IMR-90 (cell line): ENCODE measurements at regions not wholly inside any gene's neighbourhood (a gene's known extent, or its start where the extent isn't known, plus 50 kb on each side); places are given as distances from the start of the nearest gene placed in this dataset.

Source experiments
- ATAC-seq: fragments of 200-7000 bp; cut with Tn5 transposase; 2 replicates; pipeline ENCODE4 v1.9.1; 2020; ENCODE audit warnings: low read depth, mild to moderate bottlenecking, moderate library complexity
- BruUV-seq: library from RNA; stranded (reverse); fragments of 400-500 nt; replicated peaks from 2 replicates; lab custom pipeline; 2021; lab: Mats Ljungman, UMichigan
- CTCF ChIA-PET: fragments of 300-600 bp; formaldehyde crosslinking; extraction: SDS; loops from one replicate; lab custom pipeline; 2021; ENCODE audit warnings: antibody characterized with exemption; lab: Yijun Ruan, JAX
- POLR2A ChIA-PET: fragments of 300-600 bp; sonication (Branson Sonifier 250); formaldehyde crosslinking; loops from one replicate; lab custom pipeline; 2022; ENCODE audit warnings: antibody characterized with exemption; ENCODE audit not compliant: unreplicated experiment; lab: Charles Lee
- DNase-seq: peaks from one replicate; pipeline ENCODE4 v3.0.0; 2013
- H2AFZ ChIP-seq: replicated peaks from 2 replicates; pipeline ENCODE3; 2013; ENCODE audit warnings: low read length, mild to moderate bottlenecking; ENCODE audit not compliant: poor library complexity
- H2AK5ac ChIP-seq: 2 replicates; pipeline ENCODE4 v1.6.1; 2013; ENCODE audit warnings: low read depth, low read length, inconsistent platforms
- H2AK9ac ChIP-seq: replicated peaks from 2 replicates; pipeline ENCODE3; 2013; ENCODE audit warnings: mild to moderate bottlenecking, low read depth, low read length, moderate library complexity; ENCODE audit not compliant: poor library complexity
- H2BK120ac ChIP-seq: 2 replicates; pipeline ENCODE4 v1.6.1; 2013; ENCODE audit warnings: low read depth, low read length, inconsistent platforms
- H2BK15ac ChIP-seq: 3 replicates; pipeline ENCODE4 v1.6.1; 2013; ENCODE audit warnings: low read depth, low read length, inconsistent platforms
- H2BK20ac ChIP-seq: 2 replicates; pipeline ENCODE4 v1.6.1; 2013; ENCODE audit warnings: low read depth, mild to moderate bottlenecking, inconsistent platforms, low read length, moderate library complexity
- H2BK5ac ChIP-seq: 2 replicates; pipeline ENCODE4 v1.6.1; 2013; ENCODE audit warnings: mild to moderate bottlenecking, low read depth, low read length, inconsistent platforms; ENCODE audit not compliant: poor library complexity, severe bottlenecking
- H3K14ac ChIP-seq: replicated peaks from 2 replicates; pipeline ENCODE4 v1.6.1; 2013; ENCODE audit warnings: low read depth, low read length, inconsistent platforms
- H3K18ac ChIP-seq: 2 replicates; pipeline ENCODE4 v1.6.1; 2013; ENCODE audit warnings: low read depth, low read length, control low read depth
- H3K23ac ChIP-seq: 2 replicates; pipeline ENCODE4 v1.6.1; 2013; ENCODE audit warnings: low read depth, low read length, inconsistent platforms
- H3K27ac ChIP-seq: 2 replicates; pipeline ENCODE4 v1.5.1; 2013; ENCODE audit warnings: mild to moderate bottlenecking, control low read depth, low read length; ENCODE audit not compliant: insufficient read depth
- H3K27me3 ChIP-seq: 2 replicates; pipeline ENCODE4 v1.6.1; 2013; ENCODE audit warnings: low read length; ENCODE audit not compliant: control insufficient read depth, insufficient read depth
- H3K36me3 ChIP-seq: 2 replicates; pipeline ENCODE4 v1.6.1; 2013; ENCODE audit warnings: low read length, mixed read lengths; ENCODE audit not compliant: control insufficient read depth, insufficient read depth
- H3K4ac ChIP-seq: 2 replicates; pipeline ENCODE4 v1.6.1; 2013; ENCODE audit warnings: low read depth, low read length, inconsistent platforms
- H3K4me1 ChIP-seq: 2 replicates; pipeline ENCODE4 v1.6.1; 2013; ENCODE audit warnings: low read length, mixed read lengths; ENCODE audit not compliant: control insufficient read depth, insufficient read depth
- H3K4me2 ChIP-seq: 2 replicates; pipeline ENCODE4 v1.6.1; 2013; ENCODE audit warnings: low read depth, mild to moderate bottlenecking, control low read depth, low read length, moderate library complexity
- H3K4me3 ChIP-seq: 2 replicates; pipeline ENCODE4 v1.5.1; 2013; ENCODE audit warnings: low read depth, mild to moderate bottlenecking, control low read depth, low read length, moderate library complexity; ENCODE audit not compliant: insufficient read depth
- H3K56ac ChIP-seq: 2 replicates; pipeline ENCODE4 v1.6.1; 2013; ENCODE audit warnings: low read length, inconsistent platforms; ENCODE audit not compliant: insufficient read depth; ENCODE audit errors: extremely low read depth
- H3K79me1 ChIP-seq, 2 experiments: 2 replicates each; pipeline ENCODE4 v1.6.1; 2013; ENCODE audit warnings: low read length in 2 of 2, inconsistent platforms in 1 of 2, low read depth in 1 of 2
- H3K9ac ChIP-seq: 2 replicates; pipeline ENCODE4 v1.6.1; 2013; ENCODE audit warnings: low read depth, low read length, control low read depth
- H3K9me1 ChIP-seq: 2 replicates; pipeline ENCODE4 v1.6.1; 2013; ENCODE audit warnings: low read length, inconsistent platforms; ENCODE audit not compliant: insufficient read depth
- H3K9me3 ChIP-seq: 2 replicates; pipeline ENCODE4 v1.6.1; 2013; ENCODE audit warnings: low read length; ENCODE audit not compliant: control insufficient read depth, insufficient read depth
- H4K20me1 ChIP-seq: 2 replicates; pipeline ENCODE4 v1.6.1; 2013; ENCODE audit warnings: low read length, inconsistent platforms; ENCODE audit not compliant: insufficient read depth
- H4K5ac ChIP-seq: 2 replicates; pipeline ENCODE4 v1.6.1; 2013; ENCODE audit warnings: mild to moderate bottlenecking, low read depth, low read length, control low read depth
- H4K8ac ChIP-seq, 2 experiments: 2 replicates each; pipeline ENCODE4 v1.6.1; 2013; ENCODE audit warnings: low read depth in 2 of 2, low read length in 2 of 2, control low read depth in 1 of 2, inconsistent platforms in 1 of 2
- H4K91ac ChIP-seq: 2 replicates; pipeline ENCODE4 v1.6.1; 2013; ENCODE audit warnings: low read depth, low read length, inconsistent platforms; ENCODE audit not compliant: insufficient read depth
- BHLHE40 ChIP-seq: fragments of 150-350 bp; IDR thresholded peaks from 2 replicates; pipeline ENCODE4 v1.6.1; 2016; ENCODE audit warnings: mild to moderate bottlenecking, low read depth, low read length
- CEBPB ChIP-seq: IDR thresholded peaks from 2 replicates; pipeline ENCODE4 v1.6.1; 2012; ENCODE audit warnings: low read depth, low read length, improper control_type of control experiment
- ELK1 ChIP-seq: fragments of 150-350 bp; IDR thresholded peaks from 2 replicates; pipeline ENCODE4 v1.6.1; 2016; ENCODE audit warnings: low read depth, mild to moderate bottlenecking, low read length, moderate library complexity, borderline replicate concordance
- FOS ChIP-seq: fragments of 150-350 bp; IDR thresholded peaks from 2 replicates; pipeline ENCODE4 v1.6.1; 2016; ENCODE audit warnings: low read depth, low read length
- MAFK ChIP-seq: IDR thresholded peaks from 2 replicates; pipeline ENCODE4 v1.6.1; 2012; ENCODE audit warnings: low read depth, low read length, improper control_type of control experiment
- NFE2L2 ChIP-seq: fragments of 150-350 bp; IDR thresholded peaks from 2 replicates; pipeline ENCODE4 v1.6.1; 2016; ENCODE audit warnings: low read depth, mild to moderate bottlenecking, low read length
- POLR2A ChIP-seq: IDR thresholded peaks from 2 replicates; pipeline ENCODE4 v1.6.1; 2012; ENCODE audit warnings: mild to moderate bottlenecking, low read depth, low read length
- RCOR1 ChIP-seq: IDR thresholded peaks from 2 replicates; pipeline ENCODE4 v1.6.1; 2012; ENCODE audit warnings: mild to moderate bottlenecking, low read length, improper control_type of control experiment; ENCODE audit not compliant: insufficient replicate concordance
- RFX5 ChIP-seq: IDR thresholded peaks from 2 replicates; pipeline ENCODE4 v1.8.0; 2012; ENCODE audit warnings: low read depth, mild to moderate bottlenecking, low read length, moderate library complexity
- WGBS, 2 experiments: methylation state at CpG; one replicate each; pipeline versions ENCODE4 v1.1.5 to v1.1.7; 2013; ENCODE audit warnings: missing lambda C conversion rate in 2 of 2; ENCODE audit not compliant: insufficient read length in 1 of 2; ENCODE audit errors: extremely low coverage in 2 of 2; 5-methylcytosine and 5-hydroxymethylcytosine counted together
- dilution Hi-C: fragments of 300-500 bp; cut with HindIII; formaldehyde crosslinking; loops from one replicate; pipeline ENCODE4 v1.14.3; 2018; ENCODE audit warnings: low sequenced_read_pairs; ENCODE audit not compliant: unreplicated experiment
- in situ Hi-C: fragments of 300-500 bp; cut with MboI; formaldehyde crosslinking; loops from 3 replicates; pipeline ENCODE4 v1.14.3; 2019; ENCODE audit warnings: low sequenced_read_pairs, inconsistent platforms, mixed read lengths
- intact Hi-C: fragments of 100-400 bp; cut with micrococcal nuclease; formaldehyde crosslinking; loops from 2 replicates; pipeline ENCODE4 v1.10.0; 2022
- TF ChIP-seq, protein P1 (sequence below): conservative IDR thresholded peaks from 2 replicates; pipeline ENCODE4 v1.5.1; 2012; ENCODE audit warnings: mild to moderate bottlenecking, low read depth, low read length, improper control_type of control experiment

- in situ Hi-C loops: no loop called here
- no peak overlapping the region for H4K5ac ChIP-seq
- H3K9me3 ChIP-seq: peaks cover 11% of the 10 kb centered on the region; the same call in 1 of the 2 replicates
- no peak overlapping the region for H3K4me3 ChIP-seq
- DNase-seq: no peak
- TF ChIP-seq, protein P1, sequence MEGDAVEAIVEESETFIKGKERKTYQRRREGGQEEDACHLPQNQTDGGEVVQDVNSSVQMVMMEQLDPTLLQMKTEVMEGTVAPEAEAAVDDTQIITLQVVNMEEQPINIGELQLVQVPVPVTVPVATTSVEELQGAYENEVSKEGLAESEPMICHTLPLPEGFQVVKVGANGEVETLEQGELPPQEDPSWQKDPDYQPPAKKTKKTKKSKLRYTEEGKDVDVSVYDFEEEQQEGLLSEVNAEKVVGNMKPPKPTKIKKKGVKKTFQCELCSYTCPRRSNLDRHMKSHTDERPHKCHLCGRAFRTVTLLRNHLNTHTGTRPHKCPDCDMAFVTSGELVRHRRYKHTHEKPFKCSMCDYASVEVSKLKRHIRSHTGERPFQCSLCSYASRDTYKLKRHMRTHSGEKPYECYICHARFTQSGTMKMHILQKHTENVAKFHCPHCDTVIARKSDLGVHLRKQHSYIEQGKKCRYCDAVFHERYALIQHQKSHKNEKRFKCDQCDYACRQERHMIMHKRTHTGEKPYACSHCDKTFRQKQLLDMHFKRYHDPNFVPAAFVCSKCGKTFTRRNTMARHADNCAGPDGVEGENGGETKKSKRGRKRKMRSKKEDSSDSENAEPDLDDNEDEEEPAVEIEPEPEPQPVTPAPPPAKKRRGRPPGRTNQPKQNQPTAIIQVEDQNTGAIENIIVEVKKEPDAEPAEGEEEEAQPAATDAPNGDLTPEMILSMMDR: no peak
- TF ChIP-seq NFE2L2: no peak
- TF ChIP-seq RFX5: no peak
- no peak for TF ChIP-seq MAFK
- TF ChIP-seq POLR2A: no peak
- TF ChIP-seq BHLHE40: no peak
- TF ChIP-seq ELK1: no peak
- TF ChIP-seq CEBPB: no peak
- TF ChIP-seq FOS: no peak
- TF ChIP-seq RCOR1: no peak
- dilution Hi-C loops: no loop called here
- H3K36me3 ChIP-seq: no peaks in the 10 kb centered on the region
- intact Hi-C loops: no loop called here
- WGBS, 2 experiments: no CpG with 5 or more reads among the region's 1 CpG
- no peak overlapping the region for H3K9ac ChIP-seq
- no peak overlapping the region for H3K27ac ChIP-seq
- no peak overlapping the region for H3K4ac ChIP-seq
- H3K4me1 ChIP-seq: no peaks in the 10 kb centered on the region
- ATAC-seq: no peak
- H3K14ac ChIP-seq: no peak overlapping the region
- no peaks in the 10 kb centered on the region for H3K27me3 ChIP-seq
- ChIA-PET CTCF (no interaction called here), POLR2A (no interaction called here)
- no peaks in the 10 kb centered on the region for H3K79me1 ChIP-seq
- no peak overlapping the region for H3K23ac ChIP-seq
- no peak overlapping the region for H3K18ac ChIP-seq
- H2BK120ac ChIP-seq: no peak overlapping the region
- no peaks in the 10 kb centered on the region for H4K20me1 ChIP-seq
- H2BK20ac ChIP-seq: no peak overlapping the region
- H2AK9ac ChIP-seq: no peak overlapping the region
- no peak overlapping the region for H2BK5ac ChIP-seq
- H4K91ac ChIP-seq: no peak overlapping the region
- H3K4me2 ChIP-seq: no peak overlapping the region
- no peak overlapping the region for H2BK15ac ChIP-seq
- BruUV-seq: no TSS peak
- H4K8ac ChIP-seq: no peak overlapping the region
- no peak overlapping the region for H3K56ac ChIP-seq
- no peak overlapping the region for H2AK5ac ChIP-seq
- no peak overlapping the region for H2AFZ ChIP-seq
- H3K9me1 ChIP-seq: no peaks in the 10 kb centered on the region
These were observed 282.9 kb downstream of the OLFM4 start for GRCh38 chr13:53311561-53311960.
